Small intestine (tissue), 7 donors: ENCODE measurements at regions not wholly inside any gene's neighbourhood (a gene's known extent, or its start where the extent isn't known, plus 50 kb on each side); places are given as distances from the start of the nearest gene placed in this dataset.
"Not testable (repeated sequence)": the region's sequence is repeated elsewhere in the genome, so short reads cannot be mapped to it uniquely, and the experiment has no call there.

ENCODE experiments used
- DNase-seq, 2 donors: peaks; one replicate each; pipeline versions ENCODE4 v3.0.0 to v3.0.0-alpha.2; 2013
- FAIRE-seq: peaks from 2 replicates; lab custom pipeline; 2012; peaks lifted over from hg19 to GRCh38; lab: Jason Lieb, UNC
- H3K27ac ChIP-seq, 3 donors: one replicate each; pipeline ENCODE4 v1.5.1; 2013; ENCODE audit warnings: low read length in 2 of 3, mild to moderate bottlenecking in 2 of 3, control low read depth in 1 of 3, inconsistent platforms in 1 of 3, low read depth in 1 of 3, moderate library complexity in 1 of 3
- H3K27me3 ChIP-seq, 3 donors: one replicate each; pipeline ENCODE4 v1.6.1; 2013; ENCODE audit warnings: low read length in 3 of 3, inconsistent platforms in 1 of 3; ENCODE audit not compliant: control insufficient read depth in 3 of 3, insufficient read depth in 3 of 3
- H3K36me3 ChIP-seq, 3 donors: one replicate each; pipeline ENCODE4 v1.6.1; 2013; ENCODE audit warnings: low read length in 3 of 3, inconsistent platforms in 1 of 3, low read depth in 1 of 3, mild to moderate bottlenecking in 1 of 3, moderate library complexity in 1 of 3; ENCODE audit not compliant: control insufficient read depth in 3 of 3, insufficient read depth in 2 of 3
- H3K4me1 ChIP-seq, 3 donors: one replicate each; pipeline ENCODE4 v1.6.1; 2013; ENCODE audit warnings: low read length in 2 of 3, inconsistent platforms in 1 of 3, low read depth in 1 of 3, mild to moderate bottlenecking in 1 of 3, moderate library complexity in 1 of 3; ENCODE audit not compliant: control insufficient read depth in 3 of 3, insufficient read depth in 2 of 3
- H3K4me3 ChIP-seq, 3 donors: one replicate each; pipeline ENCODE4 v1.5.1; 2013; ENCODE audit warnings: low read length in 3 of 3, control low read depth in 1 of 3, inconsistent platforms in 1 of 3, low read depth in 1 of 3, mild to moderate bottlenecking in 1 of 3, moderate library complexity in 1 of 3
- H3K9me3 ChIP-seq, 2 donors: one replicate each; pipeline ENCODE4 v1.6.1; 2013; ENCODE audit warnings: low read depth in 1 of 2, low read length in 1 of 2; ENCODE audit not compliant: control insufficient read depth in 2 of 2, insufficient read depth in 1 of 2
- WGBS, 3 donors: extraction: QIAGEN DNeasy Blood & Tissue Kit; methylation state at CpG; one replicate each; pipeline ENCODE4 v1.1.7; 2013; 5-methylcytosine and 5-hydroxymethylcytosine counted together
- donor health status: healthy with polysubstance abuse.
- donor health status: control.
- donor health status: control.
- donor health status: Bipolar disorder and iron deficiency.
- donor health status: healthy.

GRCh38 chr6:67496191-67496590, 1138.9 kb upstream of the ADGRB3 start:
- H3K9me3 ChIP-seq = no peaks in the 10 kb centered on the region
- DNase-seq (no peak), FAIRE-seq (no peak)
- 49 to 69% (median 54%) methylated on average over 3 of the region's 3 CpGs for WGBS, 3 donors
- no peaks in the 10 kb centered on the region for H3K36me3 ChIP-seq
- H3K4me3 ChIP-seq = no peak overlapping the region
- H3K27ac ChIP-seq = no peak overlapping the region
- H3K4me1 ChIP-seq = no peaks in the 10 kb centered on the region
- H3K27me3 ChIP-seq = no peaks in the 10 kb centered on the region

DNA sequence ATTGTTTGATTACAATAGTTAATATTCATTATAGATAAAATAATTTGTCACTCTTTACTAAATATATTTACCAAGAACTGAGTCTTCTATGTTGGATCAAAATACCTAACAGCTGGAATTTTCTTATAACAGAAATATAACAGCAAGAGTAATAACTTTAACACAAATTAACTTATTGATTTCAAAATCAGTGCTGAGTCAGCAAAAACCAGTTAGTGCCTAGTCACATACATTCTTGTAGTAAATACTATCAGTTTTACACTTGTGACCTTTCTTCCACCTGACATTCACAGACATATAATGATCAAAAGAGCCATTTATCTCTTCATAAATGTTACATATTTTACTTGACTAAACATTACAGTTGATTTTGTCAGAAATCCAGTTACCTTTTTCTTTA, 1141.4 kb upstream of the ADGRB3 start:
- no peak for DNase-seq
- no peak for FAIRE-seq
- H3K9me3 ChIP-seq = no peaks in the 10 kb centered on the region
- H3K4me3 ChIP-seq = no peak overlapping the region
- no peaks in the 10 kb centered on the region for H3K4me1 ChIP-seq
- H3K36me3 ChIP-seq = no peaks in the 10 kb centered on the region
- no peak overlapping the region for H3K27ac ChIP-seq
- no peaks in the 10 kb centered on the region for H3K27me3 ChIP-seq

- no peak for DNase-seq
- no peaks in the 10 kb centered on the region for H3K4me1 ChIP-seq
- 35 to 57% (median 41%) methylated on average over 1 of the region's 1 CpG for WGBS, 3 donors
- no peaks in the 10 kb centered on the region for H3K36me3 ChIP-seq
- FAIRE-seq = no peak
- H3K27ac ChIP-seq = no peak overlapping the region
- H3K9me3 ChIP-seq = no peaks in the 10 kb centered on the region
- no peaks in the 10 kb centered on the region for H3K27me3 ChIP-seq
- H3K4me3 ChIP-seq = no peak overlapping the region
Measured at GRCh38 chr6:67475700-67476099, 1159.4 kb upstream of the ADGRB3 start.

DNA sequence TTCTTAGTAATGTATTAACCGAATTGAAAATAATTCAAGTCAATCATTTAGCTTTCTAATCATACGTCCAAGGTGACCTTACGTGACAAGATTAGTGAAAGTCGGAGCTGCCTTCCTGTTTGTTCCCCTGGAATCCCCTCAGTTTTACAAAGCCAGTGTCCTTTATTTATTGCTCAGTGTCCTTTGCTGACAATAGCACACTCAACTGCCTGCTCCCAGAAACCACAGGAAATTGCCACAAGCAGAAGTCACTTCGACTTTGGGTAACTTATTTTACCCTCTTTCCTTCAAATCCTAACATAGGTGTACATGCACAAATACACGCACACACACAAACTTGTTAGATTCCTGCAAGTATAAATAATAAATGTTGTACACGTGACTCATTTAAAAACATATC, 1167.7 kb upstream of the ADGRB3 start:
- no peaks in the 10 kb centered on the region for H3K27me3 ChIP-seq
- no peaks in the 10 kb centered on the region for H3K4me1 ChIP-seq
- DNase-seq = no peak
- no peaks in the 10 kb centered on the region for H3K36me3 ChIP-seq
- no peak overlapping the region for H3K27ac ChIP-seq
- no peak for FAIRE-seq
- H3K9me3 ChIP-seq = no peaks in the 10 kb centered on the region
- 74 to 80% (median 77%) methylated on average over 7 of the region's 7 CpGs for WGBS, 3 donors
- no peak overlapping the region for H3K4me3 ChIP-seq

- WGBS, 3 donors = 94 to 100% (median 100%) methylated on average over 1 of the region's 1 CpG
- H3K36me3 ChIP-seq, H3K4me3 ChIP-seq, H3K27me3 ChIP-seq, H3K4me1 ChIP-seq, H3K27ac ChIP-seq, DNase-seq, FAIRE-seq: not testable (repeated sequence)
- peaks cover 0 to 17% of the 10 kb centered on the region in 2 donors for H3K9me3 ChIP-seq
Measured at GRCh38 chr6:67462725-67463124, 1172.4 kb upstream of the ADGRB3 start.

- H3K4me3 ChIP-seq = no peak overlapping the region
- no peaks in the 10 kb centered on the region for H3K36me3 ChIP-seq
- H3K9me3 ChIP-seq = peaks cover 0 to 20% of the 10 kb centered on the region in 2 donors
- FAIRE-seq = no peak
- no peaks in the 10 kb centered on the region for H3K27me3 ChIP-seq
- no peaks in the 10 kb centered on the region for H3K4me1 ChIP-seq
- 77 to 84% (median 82%) methylated on average over 1 of the region's 1 CpG for WGBS, 3 donors
- no peak for DNase-seq
- H3K27ac ChIP-seq = no peak overlapping the region
Measured at GRCh38 chr6:67459556-67459955, 1175.5 kb upstream of the ADGRB3 start.

GRCh38 chr6:67458265-67458664, 1176.8 kb upstream of the ADGRB3 start:
- Histone ChIP-seq H3K27ac (no peak overlapping the region), H3K4me3 (no peak overlapping the region), H3K36me3 (no peaks in the 10 kb centered on the region), H3K9me3 (peaks cover 0 to 20% of the 10 kb centered on the region in 2 donors), H3K27me3 (no peaks in the 10 kb centered on the region), H3K4me1 (no peaks in the 10 kb centered on the region)
- 82 to 90% (median 87%) methylated on average over 4 of the region's 4 CpGs for WGBS, 3 donors
- no peak for FAIRE-seq
- DNase-seq = no peak

DNA sequence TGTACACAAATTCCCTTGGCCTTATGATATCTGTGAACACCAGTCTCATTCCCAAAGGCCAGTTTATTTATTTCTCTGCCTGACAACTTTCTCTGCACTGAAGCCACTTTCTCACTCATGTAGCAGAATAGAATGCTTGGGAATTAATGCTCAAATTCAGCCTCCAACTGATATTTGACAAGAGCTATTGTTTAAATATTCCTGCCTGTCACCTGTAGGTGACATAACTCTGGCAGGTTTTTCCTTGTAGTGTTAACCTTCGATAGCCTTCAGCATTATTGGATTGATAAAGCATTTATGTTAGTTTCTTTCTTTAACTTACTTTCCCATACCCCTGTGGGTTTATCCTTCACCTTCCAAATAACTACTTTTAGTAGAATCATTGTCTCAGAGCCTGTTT, 1183.2 kb upstream of the ADGRB3 start:
- Histone ChIP-seq H3K9me3 (peaks cover 0 to 2% of the 10 kb centered on the region in 2 donors), H3K4me1 (no peaks in the 10 kb centered on the region), H3K27me3 (no peaks in the 10 kb centered on the region), H3K36me3 (no peaks in the 10 kb centered on the region), H3K4me3 (no peak overlapping the region), H3K27ac (no peak overlapping the region)
- no peak for FAIRE-seq
- 74 to 85% (median 82%) methylated on average over 1 of the region's 1 CpG for WGBS, 3 donors
- no peak for DNase-seq

DNA sequence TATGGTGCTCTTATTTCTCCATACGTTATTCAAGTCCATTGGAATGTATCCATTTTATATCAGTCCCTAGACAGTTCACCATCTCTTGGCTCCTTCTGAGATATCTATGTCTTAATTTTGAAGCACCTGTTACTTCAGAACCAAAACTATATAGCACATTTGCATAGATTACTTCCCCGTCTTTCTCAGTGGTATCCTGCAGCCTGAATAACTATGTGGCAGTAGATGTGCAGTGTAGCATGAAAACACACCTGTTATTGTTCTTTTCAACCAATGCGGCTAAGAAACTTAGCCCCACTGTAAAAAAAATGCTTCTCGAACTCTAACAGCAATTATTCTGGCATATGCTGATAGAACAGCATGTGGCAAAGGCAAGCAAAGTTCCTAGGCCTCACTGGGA, 1184.4 kb upstream of the ADGRB3 start:
- DNase-seq (no peak), FAIRE-seq (no peak)
- H3K4me3 ChIP-seq = no peak overlapping the region
- WGBS, 3 donors = 61 to 83% (median 62%) methylated on average over 4 of the region's 4 CpGs
- H3K9me3 ChIP-seq = no peaks in the 10 kb centered on the region
- no peak overlapping the region for H3K27ac ChIP-seq
- no peaks in the 10 kb centered on the region for H3K4me1 ChIP-seq
- no peaks in the 10 kb centered on the region for H3K27me3 ChIP-seq
- H3K36me3 ChIP-seq = no peaks in the 10 kb centered on the region
